HUES6 (cell line): ENCODE measurements at regions not wholly inside any gene's neighbourhood (a gene's known extent, or its start where the extent isn't known, plus 50 kb on each side); places are given as distances from the start of the nearest gene placed in this dataset.

Experiments used
- H3K27ac ChIP-seq: 2 replicates; pipeline ENCODE4 v1.7.0; 2013; ENCODE audit warnings: low read depth, mild to moderate bottlenecking, low read length, inconsistent platforms
- H3K27me3 ChIP-seq: 2 replicates; pipeline ENCODE4 v1.6.1; 2013; ENCODE audit warnings: low read length; ENCODE audit not compliant: control insufficient read depth, insufficient read depth
- H3K36me3 ChIP-seq: 2 replicates; pipeline ENCODE4 v1.6.1; 2013; ENCODE audit warnings: low read length; ENCODE audit not compliant: control insufficient read depth, insufficient read depth
- H3K4me1 ChIP-seq: 2 replicates; pipeline ENCODE4 v1.6.1; 2013; ENCODE audit warnings: low read length; ENCODE audit not compliant: control insufficient read depth, insufficient read depth
- H3K4me3 ChIP-seq: 2 replicates; pipeline ENCODE4 v1.5.1; 2013; ENCODE audit warnings: low read depth, low read length
- H3K9ac ChIP-seq: one replicate; pipeline ENCODE4 v1.6.1; 2013; ENCODE audit warnings: mild to moderate bottlenecking, low read length
- H3K9me3 ChIP-seq: 2 replicates; pipeline ENCODE4 v1.6.1; 2013; ENCODE audit warnings: low read depth, low read length; ENCODE audit not compliant: control insufficient read depth, insufficient read depth

GRCh38 chr2:200039724-200040650 lies 84.6 kb downstream of the MAIP1 start:
- Histone ChIP-seq H3K27me3 (no peaks in the 10 kb centered on the region), H3K4me1 (no peaks in the 10 kb centered on the region), H3K27ac (no peak overlapping the region), H3K9me3 (peaks cover 8% of the 10 kb centered on the region), H3K36me3 (no peaks in the 10 kb centered on the region), H3K4me3 (no peak overlapping the region), H3K9ac (no peak overlapping the region)

GRCh38 chr2:200040831-200041230 lies 85.4 kb downstream of the MAIP1 start:
- Histone ChIP-seq H3K4me1 (no peaks in the 10 kb centered on the region), H3K9ac (no peak overlapping the region), H3K4me3 (no peak overlapping the region), H3K9me3 (peaks cover 17% of the 10 kb centered on the region), H3K36me3 (no peaks in the 10 kb centered on the region), H3K27me3 (no peaks in the 10 kb centered on the region), H3K27ac (no peak overlapping the region)

GRCh38 chr2:200041639-200042038 lies 86.3 kb downstream of the MAIP1 start:
- Histone ChIP-seq H3K27me3 (no peaks in the 10 kb centered on the region), H3K36me3 (no peaks in the 10 kb centered on the region), H3K27ac (no peak overlapping the region), H3K9me3 (peaks cover 23% of the 10 kb centered on the region), H3K4me1 (no peaks in the 10 kb centered on the region), H3K4me3 (no peak overlapping the region), H3K9ac (no peak overlapping the region)

- H3K4me1 ChIP-seq, result no peaks in the 10 kb centered on the region
Measured at GRCh38 chr2:200042102-200042735, 86.8 kb downstream of the MAIP1 start.

GRCh38 chr2:200042944-200043343 lies 87.6 kb downstream of the MAIP1 start:
- H3K9ac ChIP-seq, result no peak overlapping the region
- peaks cover 26% of the 10 kb centered on the region for H3K9me3 ChIP-seq
- H3K27me3 ChIP-seq, result no peaks in the 10 kb centered on the region
- no peak overlapping the region for H3K27ac ChIP-seq
- H3K4me1 ChIP-seq, result no peaks in the 10 kb centered on the region
- H3K36me3 ChIP-seq, result no peaks in the 10 kb centered on the region
- no peak overlapping the region for H3K4me3 ChIP-seq

More at GRCh38 chr2:200042102-200042735, 86.8 kb downstream of the MAIP1 start:
- peaks cover 26% of the 10 kb centered on the region for H3K9me3 ChIP-seq
- no peak overlapping the region for H3K27ac ChIP-seq
- no peaks in the 10 kb centered on the region for H3K27me3 ChIP-seq
- H3K36me3 ChIP-seq, result no peaks in the 10 kb centered on the region
- no peak overlapping the region for H3K4me3 ChIP-seq
- H3K9ac ChIP-seq, result no peak overlapping the region

GRCh38 chr2:200044453-200044852 lies 89.1 kb downstream of the MAIP1 start:
- H3K4me1 ChIP-seq, result no peaks in the 10 kb centered on the region
- no peak overlapping the region for H3K4me3 ChIP-seq
- H3K9me3 ChIP-seq, result peaks cover 26% of the 10 kb centered on the region
- H3K27ac ChIP-seq, result no peak overlapping the region
- H3K36me3 ChIP-seq, result no peaks in the 10 kb centered on the region
- no peaks in the 10 kb centered on the region for H3K27me3 ChIP-seq
- H3K9ac ChIP-seq, result no peak overlapping the region

GRCh38 chr2:200048421-200048820 lies 93.0 kb downstream of the MAIP1 start:
- Histone ChIP-seq H3K27me3 (no peaks in the 10 kb centered on the region), H3K9ac (no peak overlapping the region), H3K27ac (no peak overlapping the region), H3K4me3 (no peak overlapping the region), H3K9me3 (peaks cover 22% of the 10 kb centered on the region), H3K36me3 (no peaks in the 10 kb centered on the region), H3K4me1 (no peaks in the 10 kb centered on the region; the same call in 1 of the 2 replicates)

GRCh38 chr2:200049086-200049485 lies 93.7 kb downstream of the MAIP1 start:
- Histone ChIP-seq H3K4me1 (no peaks in the 10 kb centered on the region; the same call in 1 of the 2 replicates), H3K36me3 (no peaks in the 10 kb centered on the region), H3K27ac (no peak overlapping the region), H3K9ac (no peak overlapping the region), H3K9me3 (peaks cover 22% of the 10 kb centered on the region), H3K27me3 (no peaks in the 10 kb centered on the region), H3K4me3 (no peak overlapping the region)

GRCh38 chr2:200050921-200051610 lies 95.7 kb downstream of the MAIP1 start:
- Histone ChIP-seq H3K9ac (no peak overlapping the region), H3K27me3 (no peaks in the 10 kb centered on the region), H3K36me3 (no peaks in the 10 kb centered on the region), H3K4me1 (peaks cover 6% of the 10 kb centered on the region; the same call in 1 of the 2 replicates), H3K27ac (no peak overlapping the region), H3K4me3 (no peak overlapping the region), H3K9me3 (peaks cover 7% of the 10 kb centered on the region)

GRCh38 chr2:200051611-200051945 lies 96.2 kb downstream of the MAIP1 start:
- Histone ChIP-seq H3K27ac (no peak overlapping the region), H3K4me3 (no peak overlapping the region), H3K4me1 (peaks cover 6% of the 10 kb centered on the region; the same call in 1 of the 2 replicates), H3K27me3 (no peaks in the 10 kb centered on the region), H3K36me3 (no peaks in the 10 kb centered on the region), H3K9me3 (peaks cover 5% of the 10 kb centered on the region; the same call in 1 of the 2 replicates), H3K9ac (no peak overlapping the region)

GRCh38 chr2:200052627-200053026 lies 97.2 kb downstream of the MAIP1 start:
- H3K36me3 ChIP-seq, result no peaks in the 10 kb centered on the region
- no peak overlapping the region for H3K27ac ChIP-seq
- H3K27me3 ChIP-seq, result no peaks in the 10 kb centered on the region
- H3K9ac ChIP-seq, result no peak overlapping the region
- H3K4me1 ChIP-seq, result peaks cover 6% of the 10 kb centered on the region; the same call in 1 of the 2 replicates
- peaks cover 7% of the 10 kb centered on the region for H3K9me3 ChIP-seq
- no peak overlapping the region for H3K4me3 ChIP-seq
